ENCODE measurements at regions not wholly inside any gene's neighbourhood (a gene's known extent, or its start where the extent isn't known, plus 50 kb on each side); places are given as distances from the start of the nearest gene placed in this dataset.
"Not testable (repeated sequence)": the region's sequence is repeated elsewhere in the genome, so short reads cannot be mapped to it uniquely, and the experiment has no call there.

DNA sequence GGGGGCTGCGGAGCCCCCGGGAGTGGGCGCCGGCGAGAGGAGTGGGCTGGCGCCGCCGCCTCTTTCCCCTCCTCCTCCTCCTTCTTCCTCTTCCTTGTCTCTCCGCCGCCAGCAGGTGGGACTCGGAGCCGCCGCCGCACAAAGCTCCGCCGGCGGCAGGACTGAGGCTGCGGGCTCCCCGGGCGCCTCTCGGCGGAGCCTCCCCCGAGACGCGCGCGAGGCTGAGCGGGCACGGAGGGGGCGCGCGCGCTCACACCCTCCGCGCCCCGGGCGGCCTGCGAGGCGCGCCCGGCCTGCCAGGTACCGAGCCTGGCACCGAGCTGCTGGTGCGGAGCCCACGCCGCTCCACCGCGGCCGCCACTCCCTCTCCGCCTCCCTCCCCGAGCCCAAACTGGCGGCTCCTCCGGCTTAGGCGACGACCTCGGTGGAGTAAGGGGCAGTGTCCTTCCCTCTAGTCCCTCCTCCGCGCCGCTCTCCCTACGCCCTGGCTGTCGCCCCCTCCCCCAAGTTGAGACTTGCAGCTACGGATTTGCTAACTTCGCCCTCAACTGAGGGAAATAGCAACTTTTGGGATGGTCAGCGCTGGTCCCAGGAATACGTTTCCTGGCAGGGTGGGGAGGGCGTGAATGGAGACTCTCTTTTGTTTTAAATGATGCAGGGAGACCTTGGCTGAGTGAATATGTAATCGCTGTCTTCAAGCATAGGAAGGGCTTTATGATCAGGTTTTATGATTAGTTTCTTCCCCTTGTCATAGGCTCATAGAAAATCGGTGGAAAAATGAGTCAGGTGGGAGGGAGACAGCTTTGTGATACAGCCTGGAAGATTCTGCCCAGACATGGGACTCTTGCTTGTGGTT, 199.5 kb upstream of the CAND1 start:
- Histone ChIP-seq H3K4me3 (ENCODE audit: low read depth, low read length) (peak overlapping the region; percentile 28), H3K36me3 (no peaks in the 10 kb centered on the region), H3K9me3 (no peaks in the 10 kb centered on the region; the same call in 1 of the 2 replicates), H3K4me1 (no peaks in the 10 kb centered on the region), H3K27me3 (peaks cover 37% of the 10 kb centered on the region)
- DNase-seq, result peak; percentile 26
- TF ChIP-seq, protein P1, sequence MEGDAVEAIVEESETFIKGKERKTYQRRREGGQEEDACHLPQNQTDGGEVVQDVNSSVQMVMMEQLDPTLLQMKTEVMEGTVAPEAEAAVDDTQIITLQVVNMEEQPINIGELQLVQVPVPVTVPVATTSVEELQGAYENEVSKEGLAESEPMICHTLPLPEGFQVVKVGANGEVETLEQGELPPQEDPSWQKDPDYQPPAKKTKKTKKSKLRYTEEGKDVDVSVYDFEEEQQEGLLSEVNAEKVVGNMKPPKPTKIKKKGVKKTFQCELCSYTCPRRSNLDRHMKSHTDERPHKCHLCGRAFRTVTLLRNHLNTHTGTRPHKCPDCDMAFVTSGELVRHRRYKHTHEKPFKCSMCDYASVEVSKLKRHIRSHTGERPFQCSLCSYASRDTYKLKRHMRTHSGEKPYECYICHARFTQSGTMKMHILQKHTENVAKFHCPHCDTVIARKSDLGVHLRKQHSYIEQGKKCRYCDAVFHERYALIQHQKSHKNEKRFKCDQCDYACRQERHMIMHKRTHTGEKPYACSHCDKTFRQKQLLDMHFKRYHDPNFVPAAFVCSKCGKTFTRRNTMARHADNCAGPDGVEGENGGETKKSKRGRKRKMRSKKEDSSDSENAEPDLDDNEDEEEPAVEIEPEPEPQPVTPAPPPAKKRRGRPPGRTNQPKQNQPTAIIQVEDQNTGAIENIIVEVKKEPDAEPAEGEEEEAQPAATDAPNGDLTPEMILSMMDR (IDR thresholded peaks at IDR 0.05; ENCODE audit: low read depth, low read length), result no peak

DNA sequence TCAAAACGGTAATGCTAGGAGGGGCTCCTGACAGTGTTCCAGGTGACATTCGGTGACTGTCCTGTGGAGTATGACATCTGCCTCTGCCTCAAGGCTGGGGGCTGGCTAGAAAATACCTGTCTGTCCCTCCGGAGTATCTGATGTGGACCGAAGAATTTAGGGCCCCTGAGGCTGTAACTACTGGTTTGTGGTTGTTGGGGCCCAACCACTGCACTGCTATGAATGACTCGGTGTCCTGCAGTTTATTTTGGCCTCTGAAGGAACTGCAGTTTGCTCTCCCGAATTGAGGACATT, 198.9 kb upstream of the CAND1 start:
- Histone ChIP-seq H3K27me3 (peaks cover 37% of the 10 kb centered on the region), H3K4me3 (ENCODE audit: low read depth, low read length) (no peak overlapping the region), H3K36me3 (no peaks in the 10 kb centered on the region), H3K9me3 (no peaks in the 10 kb centered on the region; the same call in 1 of the 2 replicates), H3K4me1 (no peaks in the 10 kb centered on the region)
- TF ChIP-seq, protein P1 (IDR thresholded peaks at IDR 0.05; ENCODE audit: low read depth, low read length), result no peak
- no peak for DNase-seq

DNA sequence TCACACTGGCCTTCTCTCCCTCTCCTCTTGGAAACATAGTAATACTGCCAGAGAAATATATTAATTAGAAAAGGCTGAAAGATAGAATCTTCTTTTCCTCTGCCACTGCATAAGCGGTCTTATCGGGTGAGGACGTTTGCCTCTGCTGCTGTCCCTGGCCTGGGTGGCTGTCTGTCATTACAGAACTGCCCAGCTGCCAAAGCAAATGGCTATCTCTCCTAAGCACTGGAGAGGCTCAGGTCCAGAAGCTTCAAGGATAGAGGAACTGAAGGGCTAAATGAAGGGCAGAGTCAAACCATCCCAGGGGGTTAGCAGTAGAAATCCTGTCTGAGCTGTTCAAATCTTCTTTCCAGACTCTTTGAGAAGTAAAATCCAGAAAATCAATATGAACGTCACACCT, 198.6 kb upstream of the CAND1 start:
- H3K9me3 ChIP-seq, result no peaks in the 10 kb centered on the region; the same call in 1 of the 2 replicates
- TF ChIP-seq, protein P1 (IDR thresholded peaks at IDR 0.05; ENCODE audit: low read depth, low read length), result no peak
- no peak for DNase-seq
- no peaks in the 10 kb centered on the region for H3K4me1 ChIP-seq
- no peak overlapping the region for H3K4me3 ChIP-seq (ENCODE audit: low read depth, low read length)
- peaks cover 37% of the 10 kb centered on the region for H3K27me3 ChIP-seq
- no peaks in the 10 kb centered on the region for H3K36me3 ChIP-seq

DNA sequence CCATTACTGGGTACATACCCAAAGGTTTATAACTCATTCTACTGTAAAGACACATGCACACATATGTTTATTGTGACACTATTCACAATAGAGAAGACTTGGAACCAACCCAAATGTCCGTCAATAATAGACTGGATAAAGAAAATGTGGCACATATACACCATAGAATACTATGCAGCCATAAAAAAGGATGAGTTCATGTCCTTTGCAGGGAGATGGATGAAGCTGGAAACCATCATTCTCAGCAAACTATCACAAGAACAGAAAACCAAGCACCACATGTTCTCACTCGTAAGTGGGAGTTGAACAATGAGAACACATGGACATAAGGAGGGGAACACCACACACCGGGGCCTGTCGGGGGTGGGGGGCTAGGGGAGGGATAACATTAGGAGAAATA, 196.9 kb upstream of the CAND1 start:
- DNase-seq; H3K4me1 ChIP-seq; H3K36me3 ChIP-seq; H3K9me3 ChIP-seq; H3K4me3 ChIP-seq (ENCODE audit: low read depth, low read length): not testable (repeated sequence)
- peaks cover 34% of the 10 kb centered on the region for H3K27me3 ChIP-seq

DNA sequence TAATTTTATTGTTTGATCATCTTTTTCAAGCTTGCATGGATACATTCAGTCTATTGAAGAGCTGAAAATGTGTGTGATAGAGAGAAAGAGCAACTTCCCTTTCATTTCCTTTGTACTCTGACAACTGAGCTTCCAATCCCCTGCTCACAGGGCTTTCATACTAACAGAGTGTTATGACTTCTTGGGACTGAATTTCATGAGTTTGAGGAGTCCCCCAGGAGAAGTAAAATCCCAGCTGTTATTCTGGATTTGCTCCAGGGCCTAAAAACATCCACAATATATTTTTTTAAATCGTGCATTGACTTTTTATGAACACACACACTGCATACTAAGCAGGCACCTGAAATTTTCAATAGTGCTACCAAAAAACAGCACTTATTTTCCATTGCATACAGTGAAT, 195.8 kb upstream of the CAND1 start:
- DNase-seq, result no peak
- TF ChIP-seq, protein P1 (IDR thresholded peaks at IDR 0.05; ENCODE audit: low read depth, low read length), result no peak
- Histone ChIP-seq H3K27me3 (peaks cover 24% of the 10 kb centered on the region), H3K4me1 (no peaks in the 10 kb centered on the region), H3K9me3 (no peaks in the 10 kb centered on the region; the same call in 1 of the 2 replicates), H3K36me3 (no peaks in the 10 kb centered on the region), H3K4me3 (ENCODE audit: low read depth, low read length) (no peak overlapping the region)

DNA sequence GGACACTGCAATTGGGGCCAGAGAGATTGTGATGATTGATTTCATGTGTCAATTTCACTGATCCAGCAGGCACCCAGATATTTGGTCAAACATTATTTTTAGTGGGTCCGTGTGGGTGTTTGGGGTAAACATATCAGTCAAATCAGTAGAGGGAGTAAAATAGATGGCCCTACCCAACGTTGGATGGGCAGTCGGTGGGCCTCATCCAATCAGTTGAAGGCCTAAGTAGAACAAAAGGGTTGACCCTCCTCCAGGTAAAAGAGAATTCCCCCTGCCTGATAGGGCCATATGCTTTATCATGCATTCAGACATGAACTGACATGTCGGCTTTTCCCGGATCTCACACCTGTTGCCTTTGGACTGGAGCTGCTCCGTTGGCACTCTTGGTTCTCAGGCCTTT, 195.1 kb upstream of the CAND1 start:
- no peak for DNase-seq

More for the DNA sequence above, 195.1 kb upstream of the CAND1 start:
- Histone ChIP-seq H3K4me1 (no peaks in the 10 kb centered on the region), H3K36me3 (no peaks in the 10 kb centered on the region), H3K9me3 (no peaks in the 10 kb centered on the region; the same call in 1 of the 2 replicates), H3K4me3 (ENCODE audit: low read depth, low read length) (no peak overlapping the region), H3K27me3 (peaks cover 23% of the 10 kb centered on the region)
- TF ChIP-seq, protein P1 (IDR thresholded peaks at IDR 0.05; ENCODE audit: low read depth, low read length), result no peak
